ENCODE measurements at regions not wholly inside any gene's neighbourhood (a gene's known extent, or its start where the extent isn't known, plus 50 kb on each side); places are given as distances from the start of the nearest gene placed in this dataset.

DNA sequence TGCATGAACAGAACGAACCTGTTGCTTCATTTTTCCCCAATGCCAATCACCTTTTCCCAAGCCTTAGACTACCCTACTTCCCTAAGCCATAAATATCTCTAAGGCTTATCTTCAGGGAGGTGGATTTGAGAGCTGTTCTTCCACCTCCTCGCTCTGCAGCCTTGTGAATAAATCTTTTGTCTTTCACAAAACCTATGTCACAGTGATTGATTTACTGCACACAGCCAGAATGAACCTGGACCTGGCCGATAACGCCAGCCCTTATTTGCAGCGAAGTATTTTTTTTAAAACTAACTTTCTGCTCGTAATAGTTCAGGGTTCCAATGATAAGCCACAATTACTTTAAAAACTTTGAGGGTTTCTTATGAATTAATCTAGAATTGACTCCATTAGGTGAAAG lies 632.6 kb downstream of the PTPRU start:
- Histone ChIP-seq H3K4me3 (ENCODE audit: insufficient read length, low read depth) (no peak overlapping the region), H3K36me3 (ENCODE audit: insufficient read depth, insufficient read length, low read length) (no peaks in the 10 kb centered on the region), H3K4me1 (ENCODE audit: insufficient read depth, insufficient read length) (no peaks in the 10 kb centered on the region), H3K27me3 (ENCODE audit: insufficient read depth, insufficient read length) (no peaks in the 10 kb centered on the region), H3K9ac (ENCODE audit: insufficient read length, low read depth) (no peak overlapping the region), H3K9me3 (ENCODE audit: insufficient read depth, low read length) (peaks cover 5% of the 10 kb centered on the region; the same call in 1 of the 2 replicates)
- TF ChIP-seq ZNF274 (IDR thresholded peaks at IDR 0.05; ENCODE audit: low read depth, low read length) (no peak), SUZ12 (IDR thresholded peaks at IDR 0.05; ENCODE audit: extremely low read depth, insufficient read depth, insufficient read length) (no peak), YY1 (IDR thresholded peaks at IDR 0.05; ENCODE audit: insufficient read depth, insufficient read length) (no peak)
- DNase-seq (ENCODE audit: low read depth, low spot score) = no peak

GRCh38 chr1:29868096-29868495 lies 631.8 kb downstream of the PTPRU start:
- Histone ChIP-seq H3K36me3 (ENCODE audit: insufficient read depth, insufficient read length, low read length) (no peaks in the 10 kb centered on the region), H3K27me3 (ENCODE audit: insufficient read depth, insufficient read length) (no peaks in the 10 kb centered on the region), H3K4me1 (ENCODE audit: insufficient read depth, insufficient read length) (no peaks in the 10 kb centered on the region), H3K9me3 (ENCODE audit: insufficient read depth, low read length) (peaks cover 5% of the 10 kb centered on the region; the same call in 1 of the 2 replicates), H3K9ac (ENCODE audit: insufficient read length, low read depth) (no peak overlapping the region), H3K4me3 (ENCODE audit: insufficient read length, low read depth) (no peak overlapping the region)
- no peak for TF ChIP-seq ZNF274 (IDR thresholded peaks at IDR 0.05; ENCODE audit: low read depth, low read length)
- no peak for TF ChIP-seq SUZ12 (IDR thresholded peaks at IDR 0.05; ENCODE audit: extremely low read depth, insufficient read depth, insufficient read length)
- TF ChIP-seq YY1 (IDR thresholded peaks at IDR 0.05; ENCODE audit: insufficient read depth, insufficient read length) = no peak
- no peak for DNase-seq (ENCODE audit: low read depth, low spot score)

GRCh38 chr1:29865051-29865450 lies 628.7 kb downstream of the PTPRU start:
- no peaks in the 10 kb centered on the region for H3K27me3 ChIP-seq (ENCODE audit: insufficient read depth, insufficient read length)
- peaks cover 27% of the 10 kb centered on the region for H3K9me3 ChIP-seq (ENCODE audit: insufficient read depth, low read length)
- H3K4me3 ChIP-seq (ENCODE audit: insufficient read length, low read depth) = no peak overlapping the region
- DNase-seq (ENCODE audit: low read depth, low spot score) = no peak
- no peaks in the 10 kb centered on the region for H3K36me3 ChIP-seq (ENCODE audit: insufficient read depth, insufficient read length, low read length)
- H3K4me1 ChIP-seq (ENCODE audit: insufficient read depth, insufficient read length) = no peaks in the 10 kb centered on the region
- TF ChIP-seq SUZ12 (IDR thresholded peaks at IDR 0.05; ENCODE audit: extremely low read depth, insufficient read depth, insufficient read length) (no peak), ZNF274 (IDR thresholded peaks at IDR 0.05; ENCODE audit: low read depth, low read length) (no peak), YY1 (IDR thresholded peaks at IDR 0.05; ENCODE audit: insufficient read depth, insufficient read length) (no peak)
- no peak overlapping the region for H3K9ac ChIP-seq (ENCODE audit: insufficient read length, low read depth)

DNA sequence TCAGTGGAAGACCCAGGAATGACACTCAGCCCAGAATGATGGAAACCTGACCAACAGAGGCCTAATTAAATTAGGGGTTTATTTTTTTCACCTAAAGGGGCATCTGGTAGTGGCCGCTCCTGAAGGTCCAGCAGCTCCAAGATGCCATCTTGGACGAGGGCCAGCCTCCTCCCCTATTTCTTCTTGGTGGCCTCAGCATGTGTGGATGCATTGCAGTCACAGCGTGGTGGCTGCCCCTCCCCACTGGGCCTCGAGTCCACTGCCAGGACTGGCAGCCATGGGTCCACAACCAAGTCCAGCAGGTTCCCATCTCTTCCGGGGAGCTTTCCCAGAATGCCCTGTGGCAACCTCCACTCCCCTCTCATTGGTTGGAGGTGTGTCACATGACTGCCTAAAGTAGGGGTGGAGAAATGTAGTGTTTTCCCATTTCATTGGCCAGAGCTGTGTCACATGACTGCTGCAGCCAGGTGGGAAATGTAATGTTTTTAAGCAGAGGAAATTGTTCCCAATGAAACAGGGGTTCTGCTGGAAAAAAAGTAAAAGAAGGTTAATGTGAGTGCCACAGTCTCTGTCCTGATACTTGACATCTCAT lies 628.2 kb downstream of the PTPRU start:
- Histone ChIP-seq H3K4me1 (ENCODE audit: insufficient read depth, insufficient read length) (no peaks in the 10 kb centered on the region), H3K27me3 (ENCODE audit: insufficient read depth, insufficient read length) (no peaks in the 10 kb centered on the region)
- DNase-seq (ENCODE audit: low read depth, low spot score) = no peak

GRCh38 chr1:29861922-29862321 lies 625.6 kb downstream of the PTPRU start:
- TF ChIP-seq ZNF274 (IDR thresholded peaks at IDR 0.05; ENCODE audit: low read depth, low read length) = no peak
- TF ChIP-seq YY1 (IDR thresholded peaks at IDR 0.05; ENCODE audit: insufficient read depth, insufficient read length) = no peak
- no peak for TF ChIP-seq SUZ12 (IDR thresholded peaks at IDR 0.05; ENCODE audit: extremely low read depth, insufficient read depth, insufficient read length)
- H3K27me3 ChIP-seq (ENCODE audit: insufficient read depth, insufficient read length) = no peaks in the 10 kb centered on the region

More for the DNA sequence above, 628.2 kb downstream of the PTPRU start:
- TF ChIP-seq ZNF274 (IDR thresholded peaks at IDR 0.05; ENCODE audit: low read depth, low read length) = no peak
- no peak for TF ChIP-seq YY1 (IDR thresholded peaks at IDR 0.05; ENCODE audit: insufficient read depth, insufficient read length)
- TF ChIP-seq SUZ12 (IDR thresholded peaks at IDR 0.05; ENCODE audit: extremely low read depth, insufficient read depth, insufficient read length) = no peak
- Histone ChIP-seq H3K36me3 (ENCODE audit: insufficient read depth, insufficient read length, low read length) (no peaks in the 10 kb centered on the region), H3K4me3 (ENCODE audit: insufficient read length, low read depth) (no peak overlapping the region), H3K9me3 (ENCODE audit: insufficient read depth, low read length) (peaks cover 27% of the 10 kb centered on the region), H3K9ac (ENCODE audit: insufficient read length, low read depth) (no peak overlapping the region)

DNA sequence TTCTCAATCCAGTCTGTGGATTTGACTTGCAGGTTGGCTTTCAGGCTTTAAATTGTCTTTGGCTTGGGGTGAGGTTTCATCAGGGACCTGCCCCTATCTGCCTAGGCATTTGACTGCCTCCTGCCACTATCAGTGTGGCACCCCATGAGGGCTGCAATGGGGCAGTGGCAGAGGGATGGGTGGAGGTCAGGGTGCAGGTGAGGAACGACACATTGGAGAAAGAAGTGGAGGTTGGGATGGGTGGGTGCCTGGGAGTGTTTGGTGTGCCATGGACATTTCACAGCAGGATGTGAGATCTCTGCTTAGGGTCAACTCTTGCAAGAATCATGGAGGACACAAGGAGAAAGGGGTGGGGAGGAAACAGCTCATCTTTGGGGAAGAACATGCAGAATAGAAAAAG lies 625.1 kb downstream of the PTPRU start:
- Histone ChIP-seq H3K9me3 (ENCODE audit: insufficient read depth, low read length) (peaks cover 27% of the 10 kb centered on the region), H3K4me1 (ENCODE audit: insufficient read depth, insufficient read length) (peaks cover 1% of the 10 kb centered on the region), H3K4me3 (ENCODE audit: insufficient read length, low read depth) (no peak overlapping the region), H3K9ac (ENCODE audit: insufficient read length, low read depth) (no peak overlapping the region), H3K27me3 (ENCODE audit: insufficient read depth, insufficient read length) (no peaks in the 10 kb centered on the region), H3K36me3 (ENCODE audit: insufficient read depth, insufficient read length, low read length) (no peaks in the 10 kb centered on the region)
- no peak for DNase-seq (ENCODE audit: low read depth, low spot score)
- TF ChIP-seq SUZ12 (IDR thresholded peaks at IDR 0.05; ENCODE audit: extremely low read depth, insufficient read depth, insufficient read length) = no peak
- TF ChIP-seq YY1 (IDR thresholded peaks at IDR 0.05; ENCODE audit: insufficient read depth, insufficient read length) = no peak
- no peak for TF ChIP-seq ZNF274 (IDR thresholded peaks at IDR 0.05; ENCODE audit: low read depth, low read length)

More at GRCh38 chr1:29861922-29862321, 625.6 kb downstream of the PTPRU start:
- Histone ChIP-seq H3K9ac (ENCODE audit: insufficient read length, low read depth) (no peak overlapping the region), H3K9me3 (ENCODE audit: insufficient read depth, low read length) (peaks cover 27% of the 10 kb centered on the region), H3K4me1 (ENCODE audit: insufficient read depth, insufficient read length) (no peaks in the 10 kb centered on the region), H3K36me3 (ENCODE audit: insufficient read depth, insufficient read length, low read length) (no peaks in the 10 kb centered on the region), H3K4me3 (ENCODE audit: insufficient read length, low read depth) (no peak overlapping the region)
- no peak for DNase-seq (ENCODE audit: low read depth, low spot score)

DNA sequence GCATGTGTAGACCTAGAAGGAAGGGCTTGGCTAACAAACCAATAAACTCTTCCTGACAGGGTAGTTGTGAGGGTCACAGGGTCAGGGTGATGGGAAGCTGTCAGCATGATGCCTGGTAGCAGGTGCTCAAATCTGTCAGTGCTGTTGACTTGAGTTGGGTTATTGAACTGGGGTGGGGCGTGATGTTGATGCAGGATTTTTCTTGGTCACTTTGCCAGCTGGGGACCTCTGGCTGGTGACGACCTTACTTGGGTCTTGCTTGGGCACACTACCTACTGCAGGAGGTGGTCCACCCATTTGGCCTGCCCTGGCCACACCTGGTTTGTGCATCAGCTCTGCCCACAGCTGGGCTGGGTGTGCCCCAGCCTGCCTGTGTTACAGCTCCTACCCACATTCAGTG lies 624.4 kb downstream of the PTPRU start:
- Histone ChIP-seq H3K4me1 (ENCODE audit: insufficient read depth, insufficient read length) (peaks cover 8% of the 10 kb centered on the region), H3K36me3 (ENCODE audit: insufficient read depth, insufficient read length, low read length) (no peaks in the 10 kb centered on the region), H3K9ac (ENCODE audit: insufficient read length, low read depth) (no peak overlapping the region), H3K4me3 (ENCODE audit: insufficient read length, low read depth) (no peak overlapping the region), H3K27me3 (ENCODE audit: insufficient read depth, insufficient read length) (no peaks in the 10 kb centered on the region), H3K9me3 (ENCODE audit: insufficient read depth, low read length) (peaks cover 27% of the 10 kb centered on the region)
- no peak for DNase-seq (ENCODE audit: low read depth, low spot score)
- no peak for TF ChIP-seq YY1 (IDR thresholded peaks at IDR 0.05; ENCODE audit: insufficient read depth, insufficient read length)
- TF ChIP-seq SUZ12 (IDR thresholded peaks at IDR 0.05; ENCODE audit: extremely low read depth, insufficient read depth, insufficient read length) = no peak
- TF ChIP-seq ZNF274 (IDR thresholded peaks at IDR 0.05; ENCODE audit: low read depth, low read length) = no peak

Measured in NT2/D1 (cell line).